ENCODE measurements at regions not wholly inside any gene's neighbourhood (a gene's known extent, or its start where the extent isn't known, plus 50 kb on each side); places are given as distances from the start of the nearest gene placed in this dataset.

- TF ChIP-seq CTCF (IDR thresholded peaks at IDR 0.05) = no peak
- no peak for TF ChIP-seq POLR2AphosphoS5 (IDR thresholded peaks at IDR 0.05)
- TF ChIP-seq POLR2A (IDR thresholded peaks at IDR 0.05) = no peak
Measured at GRCh38 chr13:74215420-74215819, 81.2 kb upstream of the KLF12 start.

All from breast epithelium (tissue), 3 donors.